ENCODE measurements at regions not wholly inside any gene's neighbourhood (a gene's known extent, or its start where the extent isn't known, plus 50 kb on each side); places are given as distances from the start of the nearest gene placed in this dataset.

DNA sequence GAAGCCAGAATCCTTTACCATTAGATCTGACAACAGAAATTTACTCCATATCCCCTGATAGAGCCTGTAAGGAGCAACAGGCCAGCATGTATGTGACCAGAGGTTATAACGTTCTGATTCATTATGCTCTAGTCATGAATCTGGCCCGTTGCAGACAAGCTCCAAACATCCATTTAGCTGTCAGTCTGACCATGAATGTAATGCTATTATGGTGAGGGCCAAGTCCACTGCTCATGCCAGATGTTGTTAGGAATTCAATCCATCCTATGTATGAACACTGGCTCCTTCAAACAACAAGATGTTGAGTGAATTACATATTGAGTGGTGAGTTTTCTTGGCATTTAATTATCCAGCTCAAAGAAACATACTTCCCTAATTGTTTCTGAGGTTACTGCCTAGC lies 610.1 kb upstream of the ANKRD30A start:
- TF ChIP-seq, protein P1, sequence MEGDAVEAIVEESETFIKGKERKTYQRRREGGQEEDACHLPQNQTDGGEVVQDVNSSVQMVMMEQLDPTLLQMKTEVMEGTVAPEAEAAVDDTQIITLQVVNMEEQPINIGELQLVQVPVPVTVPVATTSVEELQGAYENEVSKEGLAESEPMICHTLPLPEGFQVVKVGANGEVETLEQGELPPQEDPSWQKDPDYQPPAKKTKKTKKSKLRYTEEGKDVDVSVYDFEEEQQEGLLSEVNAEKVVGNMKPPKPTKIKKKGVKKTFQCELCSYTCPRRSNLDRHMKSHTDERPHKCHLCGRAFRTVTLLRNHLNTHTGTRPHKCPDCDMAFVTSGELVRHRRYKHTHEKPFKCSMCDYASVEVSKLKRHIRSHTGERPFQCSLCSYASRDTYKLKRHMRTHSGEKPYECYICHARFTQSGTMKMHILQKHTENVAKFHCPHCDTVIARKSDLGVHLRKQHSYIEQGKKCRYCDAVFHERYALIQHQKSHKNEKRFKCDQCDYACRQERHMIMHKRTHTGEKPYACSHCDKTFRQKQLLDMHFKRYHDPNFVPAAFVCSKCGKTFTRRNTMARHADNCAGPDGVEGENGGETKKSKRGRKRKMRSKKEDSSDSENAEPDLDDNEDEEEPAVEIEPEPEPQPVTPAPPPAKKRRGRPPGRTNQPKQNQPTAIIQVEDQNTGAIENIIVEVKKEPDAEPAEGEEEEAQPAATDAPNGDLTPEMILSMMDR (IDR thresholded peaks at IDR 0.05), result no peak
- no peak for TF ChIP-seq POLR2A (IDR thresholded peaks at IDR 0.05)
